Thymus (tissue), 11 donors: ENCODE measurements at regions not wholly inside any gene's neighbourhood (a gene's known extent, or its start where the extent isn't known, plus 50 kb on each side); places are given as distances from the start of the nearest gene placed in this dataset.
"Not testable (repeated sequence)": the region's sequence is repeated elsewhere in the genome, so short reads cannot be mapped to it uniquely, and the experiment has no call there.

Experiments
- DNase-seq, 9 donors: peaks; one replicate each; pipeline ENCODE4 v3.0.0-alpha.2; 2013; ENCODE audit warnings: low spot score in 9 of 9, low read depth in 6 of 9, missing footprints in 1 of 9
- H3K27ac ChIP-seq, 2 donors: one replicate each; pipeline ENCODE4 v1.5.1; 2013; ENCODE audit warnings: control low read depth in 1 of 2, low read depth in 1 of 2, low read length in 1 of 2, mild to moderate bottlenecking in 1 of 2, moderate library complexity in 1 of 2
- H3K27me3 ChIP-seq, 2 donors: one replicate each; pipeline ENCODE4 v1.5.1; 2013; ENCODE audit warnings: low read length in 1 of 2; ENCODE audit not compliant: control insufficient read depth in 2 of 2, insufficient read depth in 1 of 2
- H3K36me3 ChIP-seq, 2 donors: one replicate each; pipeline ENCODE4 v1.5.1; 2013; ENCODE audit warnings: low read length in 1 of 2, mild to moderate bottlenecking in 1 of 2, moderate library complexity in 1 of 2; ENCODE audit not compliant: control insufficient read depth in 2 of 2, insufficient read depth in 2 of 2
- H3K4me1 ChIP-seq, 2 donors: one replicate each; pipeline ENCODE4 v1.5.1; 2013; ENCODE audit warnings: low read length in 2 of 2; ENCODE audit not compliant: control insufficient read depth in 2 of 2, insufficient read depth in 2 of 2
- H3K4me3 ChIP-seq, 2 donors: one replicate each; pipeline ENCODE4 v1.5.1; 2013; ENCODE audit warnings: low read length in 2 of 2, control low read depth in 1 of 2, mild to moderate bottlenecking in 1 of 2
- H3K9me3 ChIP-seq, 2 donors: one replicate each; pipeline ENCODE4 v1.5.1; 2013; ENCODE audit warnings: low read length in 1 of 2, mild to moderate bottlenecking in 1 of 2; ENCODE audit not compliant: control insufficient read depth in 2 of 2, insufficient read depth in 1 of 2
- WGBS: extraction: QIAGEN DNeasy Blood & Tissue Kit; methylation state at CpG from one replicate; pipeline ENCODE4 v1.1.7; 2013; 5-methylcytosine and 5-hydroxymethylcytosine counted together
- donor health status: healthy.

GRCh38 chr21:33968080-33968994 lies 52.7 kb upstream of the ATP5PO start:
- no peaks in the 10 kb centered on the region for H3K4me1 ChIP-seq
- no peaks in the 10 kb centered on the region for H3K9me3 ChIP-seq
- DNase-seq = peak in 1 of 9 donors; percentile 28
- 92% methylated on average over 5 of the region's 5 CpGs for WGBS
- H3K4me3 ChIP-seq = no peak overlapping the region
- no peak overlapping the region for H3K27ac ChIP-seq
- peaks cover 11 to 20% of the 10 kb centered on the region in 2 donors for H3K36me3 ChIP-seq
- no peaks in the 10 kb centered on the region for H3K27me3 ChIP-seq

GRCh38 chr21:33967086-33967571 lies 51.5 kb upstream of the ATP5PO start:
- no peak overlapping the region for H3K4me3 ChIP-seq
- 97% methylated on average over 5 of the region's 5 CpGs for WGBS
- H3K36me3 ChIP-seq = peaks cover 11 to 19% of the 10 kb centered on the region in 2 donors
- H3K27me3 ChIP-seq = no peaks in the 10 kb centered on the region
- no peak overlapping the region for H3K27ac ChIP-seq
- H3K9me3 ChIP-seq = no peaks in the 10 kb centered on the region
- no peaks in the 10 kb centered on the region for H3K4me1 ChIP-seq
- no peak for DNase-seq

- Histone ChIP-seq H3K4me1 (no peaks in the 10 kb centered on the region), H3K27ac (no peak overlapping the region), H3K36me3 (peaks cover 11 to 22% of the 10 kb centered on the region in 2 donors), H3K9me3 (no peaks in the 10 kb centered on the region), H3K27me3 (no peaks in the 10 kb centered on the region), H3K4me3 (no peak overlapping the region)
- DNase-seq = no peak
- 94% methylated on average over 4 of the region's 4 CpGs for WGBS
Observed at GRCh38 chr21:33966324-33966949, 50.8 kb upstream of the ATP5PO start.

GRCh38 chr21:33965662-33966061 lies 50.1 kb upstream of the ATP5PO start:
- not testable (repeated sequence) for DNase-seq, H3K4me3 ChIP-seq, H3K4me1 ChIP-seq, H3K9me3 ChIP-seq, H3K27ac ChIP-seq, H3K27me3 ChIP-seq
- peaks cover 7 to 20% of the 10 kb centered on the region in 2 donors for H3K36me3 ChIP-seq
- 98% methylated on average over 9 of the region's 9 CpGs for WGBS
